ENCODE measurements at regions not wholly inside any gene's neighbourhood (a gene's known extent, or its start where the extent isn't known, plus 50 kb on each side); places are given as distances from the start of the nearest gene placed in this dataset.

- DNase-seq, result no peak
- no peak for TF ChIP-seq CTCF (IDR thresholded peaks at IDR 0.05; ENCODE audit: borderline replicate concordance, extremely low read depth, insufficient read depth)
- H3K27me3 ChIP-seq (ENCODE audit: control insufficient read depth, insufficient read depth, low read length), result no peaks in the 10 kb centered on the region
- H3K36me3 ChIP-seq (ENCODE audit: control insufficient read depth in 2 of 3, insufficient read depth in 3 of 3, low read length in 3 of 3), result no peaks in the 10 kb centered on the region
- no peak for FAIRE-seq
- intact Hi-C loops (cut with DNase I), result no loop called here
- no peak overlapping the region for H3K9ac ChIP-seq (ENCODE audit: low read length in 3 of 3)
- no peaks in the 10 kb centered on the region for H3K4me1 ChIP-seq (ENCODE audit: control insufficient read depth in 2 of 3, insufficient read depth in 2 of 3, low read depth in 1 of 3, low read length in 3 of 3)
- H3K4me3 ChIP-seq (ENCODE audit: low read length in 3 of 3), result no peak overlapping the region
- H3K9me3 ChIP-seq (ENCODE audit: control insufficient read depth in 2 of 3, insufficient read depth in 1 of 3, low read length in 3 of 3), result no peaks in the 10 kb centered on the region
- H3K27ac ChIP-seq (ENCODE audit: low read depth in 2 of 2, low read length in 2 of 2), result peak overlapping the region in 1 of 2 donors; percentile 13
Observed at GRCh38 chr17:34203018-34203638, 52.0 kb upstream of the CCL2 start.

GRCh38 chr17:34204402-34204801 is 50.7 kb upstream of the CCL2 start:
- Histone ChIP-seq H3K27ac (ENCODE audit: low read depth in 2 of 2, low read length in 2 of 2) (no peak overlapping the region), H3K4me3 (ENCODE audit: low read length in 3 of 3) (no peak overlapping the region), H3K9ac (ENCODE audit: low read length in 3 of 3) (no peak overlapping the region), H3K36me3 (ENCODE audit: control insufficient read depth in 2 of 3, insufficient read depth in 3 of 3, low read length in 3 of 3) (no peaks in the 10 kb centered on the region), H3K27me3 (ENCODE audit: control insufficient read depth, insufficient read depth, low read length) (no peaks in the 10 kb centered on the region), H3K4me1 (ENCODE audit: control insufficient read depth in 2 of 3, insufficient read depth in 2 of 3, low read depth in 1 of 3, low read length in 3 of 3) (no peaks in the 10 kb centered on the region), H3K9me3 (ENCODE audit: control insufficient read depth in 2 of 3, insufficient read depth in 1 of 3, low read length in 3 of 3) (no peaks in the 10 kb centered on the region)
- intact Hi-C loops (cut with DNase I), result no loop called here
- DNase-seq, result no peak
- no peak for TF ChIP-seq CTCF (IDR thresholded peaks at IDR 0.05; ENCODE audit: borderline replicate concordance, extremely low read depth, insufficient read depth)
- no peak for FAIRE-seq

Measured in kidney (tissue), 13 donors.